H1 (cell line): ENCODE measurements at regions not wholly inside any gene's neighbourhood (a gene's known extent, or its start where the extent isn't known, plus 50 kb on each side); places are given as distances from the start of the nearest gene placed in this dataset.

Experiments used
- CHD1 ChIP-seq: IDR thresholded peaks from 2 replicates; pipeline ENCODE4 v1.6.1; 2012; ENCODE audit warnings: low read depth, low read length, improper control_type of control experiment
- CHD2 ChIP-seq: IDR thresholded peaks from 2 replicates; pipeline ENCODE4 v1.6.1; 2012; ENCODE audit warnings: low read length, improper control_type of control experiment
- JUND ChIP-seq: IDR thresholded peaks from 2 replicates; pipeline ENCODE4 v1.6.1; 2011; ENCODE audit warnings: mild to moderate bottlenecking, improper control_type of control experiment, low read length
- KDM5A ChIP-seq: fragments of 200-600 bp; IDR thresholded peaks from 2 replicates; pipeline ENCODE4 v1.7.1; 2012; ENCODE audit warnings: mild to moderate bottlenecking, low read length, inconsistent platforms, mixed read lengths
- POU5F1 ChIP-seq: IDR thresholded peaks from 2 replicates; pipeline ENCODE4 v1.6.1; 2011; ENCODE audit warnings: low read depth, mild to moderate bottlenecking, low read length, moderate library complexity
- RBBP5 ChIP-seq: IDR thresholded peaks from 2 replicates; pipeline ENCODE4 v1.7.1; 2012; ENCODE audit warnings: low read depth, mild to moderate bottlenecking, inconsistent platforms, low read length, moderate library complexity, borderline replicate concordance
- SIRT6 ChIP-seq: IDR thresholded peaks from one replicate; pipeline ENCODE4 v1.7.1; 2012; ENCODE audit warnings: low read length, inconsistent platforms
- SIX5 ChIP-seq: IDR thresholded peaks from 2 replicates; pipeline ENCODE4 v1.6.1; 2011; ENCODE audit warnings: mild to moderate bottlenecking, low read depth, low read length
- TF ChIP-seq, protein P1 (sequence below): fragments of 300-600 bp; sonication (generic); IDR thresholded peaks from 2 replicates; pipeline ENCODE4 v1.7.1; 2012; ENCODE audit warnings: low read length, moderate library complexity, mild to moderate bottlenecking, inconsistent platforms; ENCODE audit not compliant: insufficient replicate concordance

DNA sequence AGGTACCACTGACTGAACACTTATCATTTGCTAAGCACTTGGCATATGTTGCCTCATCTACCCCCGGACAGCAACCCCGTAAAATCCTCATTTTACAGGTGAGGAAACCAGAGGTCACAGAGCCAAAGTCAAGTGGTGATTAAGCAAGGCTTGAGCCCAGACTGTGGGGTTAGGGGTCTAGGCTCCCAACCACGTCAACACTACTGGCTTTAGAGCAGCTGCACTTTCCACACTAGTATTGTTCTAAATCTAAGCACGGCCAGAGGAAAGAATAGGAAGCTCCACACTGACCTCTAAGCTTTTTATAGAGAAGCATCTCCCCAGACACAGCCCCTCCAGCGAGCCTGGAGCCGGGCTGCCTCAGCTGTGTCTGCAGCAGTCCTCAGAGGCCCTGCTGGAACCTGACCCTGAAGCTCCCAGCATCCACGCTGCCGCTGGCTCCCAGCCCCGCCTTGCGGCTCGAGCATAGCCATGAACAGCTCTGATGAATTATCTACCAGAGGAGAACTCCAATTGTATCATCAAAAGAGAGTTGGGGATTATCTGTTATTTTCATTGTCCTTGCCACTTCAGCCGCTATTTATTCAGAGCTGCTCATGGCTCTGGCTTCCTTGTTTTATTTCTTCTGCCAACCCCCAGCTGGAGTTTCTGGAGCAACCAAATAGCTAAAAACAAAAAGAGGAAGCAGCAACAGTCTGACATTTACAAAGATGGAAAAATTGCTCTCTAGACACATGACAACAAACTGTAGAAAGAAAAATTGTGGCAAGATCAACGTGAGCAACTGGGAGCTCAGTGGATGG is 62.2 kb upstream of the RTN4 start (continued):
- TF ChIP-seq KDM5A (no peak), CHD2 (no peak), SIX5 (no peak), RBBP5 (no peak), JUND (no peak), CHD1 (no peak), SIRT6 (no peak), POU5F1 (no peak)
- TF ChIP-seq, protein P1, sequence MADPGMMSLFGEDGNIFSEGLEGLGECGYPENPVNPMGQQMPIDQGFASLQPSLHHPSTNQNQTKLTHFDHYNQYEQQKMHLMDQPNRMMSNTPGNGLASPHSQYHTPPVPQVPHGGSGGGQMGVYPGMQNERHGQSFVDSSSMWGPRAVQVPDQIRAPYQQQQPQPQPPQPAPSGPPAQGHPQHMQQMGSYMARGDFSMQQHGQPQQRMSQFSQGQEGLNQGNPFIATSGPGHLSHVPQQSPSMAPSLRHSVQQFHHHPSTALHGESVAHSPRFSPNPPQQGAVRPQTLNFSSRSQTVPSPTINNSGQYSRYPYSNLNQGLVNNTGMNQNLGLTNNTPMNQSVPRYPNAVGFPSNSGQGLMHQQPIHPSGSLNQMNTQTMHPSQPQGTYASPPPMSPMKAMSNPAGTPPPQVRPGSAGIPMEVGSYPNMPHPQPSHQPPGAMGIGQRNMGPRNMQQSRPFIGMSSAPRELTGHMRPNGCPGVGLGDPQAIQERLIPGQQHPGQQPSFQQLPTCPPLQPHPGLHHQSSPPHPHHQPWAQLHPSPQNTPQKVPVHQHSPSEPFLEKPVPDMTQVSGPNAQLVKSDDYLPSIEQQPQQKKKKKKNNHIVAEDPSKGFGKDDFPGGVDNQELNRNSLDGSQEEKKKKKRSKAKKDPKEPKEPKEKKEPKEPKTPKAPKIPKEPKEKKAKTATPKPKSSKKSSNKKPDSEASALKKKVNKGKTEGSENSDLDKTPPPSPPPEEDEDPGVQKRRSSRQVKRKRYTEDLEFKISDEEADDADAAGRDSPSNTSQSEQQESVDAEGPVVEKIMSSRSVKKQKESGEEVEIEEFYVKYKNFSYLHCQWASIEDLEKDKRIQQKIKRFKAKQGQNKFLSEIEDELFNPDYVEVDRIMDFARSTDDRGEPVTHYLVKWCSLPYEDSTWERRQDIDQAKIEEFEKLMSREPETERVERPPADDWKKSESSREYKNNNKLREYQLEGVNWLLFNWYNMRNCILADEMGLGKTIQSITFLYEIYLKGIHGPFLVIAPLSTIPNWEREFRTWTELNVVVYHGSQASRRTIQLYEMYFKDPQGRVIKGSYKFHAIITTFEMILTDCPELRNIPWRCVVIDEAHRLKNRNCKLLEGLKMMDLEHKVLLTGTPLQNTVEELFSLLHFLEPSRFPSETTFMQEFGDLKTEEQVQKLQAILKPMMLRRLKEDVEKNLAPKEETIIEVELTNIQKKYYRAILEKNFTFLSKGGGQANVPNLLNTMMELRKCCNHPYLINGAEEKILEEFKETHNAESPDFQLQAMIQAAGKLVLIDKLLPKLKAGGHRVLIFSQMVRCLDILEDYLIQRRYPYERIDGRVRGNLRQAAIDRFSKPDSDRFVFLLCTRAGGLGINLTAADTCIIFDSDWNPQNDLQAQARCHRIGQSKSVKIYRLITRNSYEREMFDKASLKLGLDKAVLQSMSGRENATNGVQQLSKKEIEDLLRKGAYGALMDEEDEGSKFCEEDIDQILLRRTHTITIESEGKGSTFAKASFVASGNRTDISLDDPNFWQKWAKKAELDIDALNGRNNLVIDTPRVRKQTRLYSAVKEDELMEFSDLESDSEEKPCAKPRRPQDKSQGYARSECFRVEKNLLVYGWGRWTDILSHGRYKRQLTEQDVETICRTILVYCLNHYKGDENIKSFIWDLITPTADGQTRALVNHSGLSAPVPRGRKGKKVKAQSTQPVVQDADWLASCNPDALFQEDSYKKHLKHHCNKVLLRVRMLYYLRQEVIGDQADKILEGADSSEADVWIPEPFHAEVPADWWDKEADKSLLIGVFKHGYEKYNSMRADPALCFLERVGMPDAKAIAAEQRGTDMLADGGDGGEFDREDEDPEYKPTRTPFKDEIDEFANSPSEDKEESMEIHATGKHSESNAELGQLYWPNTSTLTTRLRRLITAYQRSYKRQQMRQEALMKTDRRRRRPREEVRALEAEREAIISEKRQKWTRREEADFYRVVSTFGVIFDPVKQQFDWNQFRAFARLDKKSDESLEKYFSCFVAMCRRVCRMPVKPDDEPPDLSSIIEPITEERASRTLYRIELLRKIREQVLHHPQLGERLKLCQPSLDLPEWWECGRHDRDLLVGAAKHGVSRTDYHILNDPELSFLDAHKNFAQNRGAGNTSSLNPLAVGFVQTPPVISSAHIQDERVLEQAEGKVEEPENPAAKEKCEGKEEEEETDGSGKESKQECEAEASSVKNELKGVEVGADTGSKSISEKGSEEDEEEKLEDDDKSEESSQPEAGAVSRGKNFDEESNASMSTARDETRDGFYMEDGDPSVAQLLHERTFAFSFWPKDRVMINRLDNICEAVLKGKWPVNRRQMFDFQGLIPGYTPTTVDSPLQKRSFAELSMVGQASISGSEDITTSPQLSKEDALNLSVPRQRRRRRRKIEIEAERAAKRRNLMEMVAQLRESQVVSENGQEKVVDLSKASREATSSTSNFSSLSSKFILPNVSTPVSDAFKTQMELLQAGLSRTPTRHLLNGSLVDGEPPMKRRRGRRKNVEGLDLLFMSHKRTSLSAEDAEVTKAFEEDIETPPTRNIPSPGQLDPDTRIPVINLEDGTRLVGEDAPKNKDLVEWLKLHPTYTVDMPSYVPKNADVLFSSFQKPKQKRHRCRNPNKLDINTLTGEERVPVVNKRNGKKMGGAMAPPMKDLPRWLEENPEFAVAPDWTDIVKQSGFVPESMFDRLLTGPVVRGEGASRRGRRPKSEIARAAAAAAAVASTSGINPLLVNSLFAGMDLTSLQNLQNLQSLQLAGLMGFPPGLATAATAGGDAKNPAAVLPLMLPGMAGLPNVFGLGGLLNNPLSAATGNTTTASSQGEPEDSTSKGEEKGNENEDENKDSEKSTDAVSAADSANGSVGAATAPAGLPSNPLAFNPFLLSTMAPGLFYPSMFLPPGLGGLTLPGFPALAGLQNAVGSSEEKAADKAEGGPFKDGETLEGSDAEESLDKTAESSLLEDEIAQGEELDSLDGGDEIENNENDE: no peak
